Osteoblast (primary cell): ENCODE measurements at regions not wholly inside any gene's neighbourhood (a gene's known extent, or its start where the extent isn't known, plus 50 kb on each side); places are given as distances from the start of the nearest gene placed in this dataset.
A peak's percentile ranks its signal among the peaks of the same experiment; 100 is the strongest.

Experiments used
- DNase-seq: peaks from one replicate; pipeline ENCODE4 v3.0.0; 2011; ENCODE audit warnings: low spot score, mixed read lengths; ENCODE audit not compliant: insufficient read length; ENCODE audit errors: missing footprints
- H2AFZ ChIP-seq: 2 replicates; pipeline ENCODE4 v1.6.0; 2011; ENCODE audit warnings: mild to moderate bottlenecking, low read length
- H3K27ac ChIP-seq: 2 replicates; pipeline ENCODE4 v1.5.1; 2011; ENCODE audit warnings: mild to moderate bottlenecking, low read depth, low read length, moderate library complexity
- H3K27me3 ChIP-seq: 2 replicates; pipeline ENCODE4 v1.6.0; 2012; ENCODE audit warnings: mild to moderate bottlenecking, control low read depth, inconsistent platforms, low read length, moderate library complexity; ENCODE audit not compliant: insufficient read depth
- H3K36me3 ChIP-seq: 2 replicates; pipeline ENCODE4 v1.5.1; 2011; ENCODE audit warnings: mild to moderate bottlenecking, low read length, control low read depth, moderate library complexity; ENCODE audit not compliant: insufficient read depth
- H3K4me1 ChIP-seq: 2 replicates; pipeline ENCODE4 v1.5.1; 2011; ENCODE audit warnings: mild to moderate bottlenecking, low read length, control low read depth, moderate library complexity; ENCODE audit not compliant: insufficient read depth
- H3K4me2 ChIP-seq: 2 replicates; pipeline ENCODE4 v1.6.0; 2011; ENCODE audit warnings: mild to moderate bottlenecking, low read length; ENCODE audit not compliant: insufficient read depth
- H3K4me3 ChIP-seq: fragments of 200-600 bp; sonication (generic); 3 replicates; pipeline ENCODE4 v1.5.1; 2012; ENCODE audit warnings: mild to moderate bottlenecking, low read length, inconsistent platforms; ENCODE audit not compliant: insufficient read depth
- H3K79me2 ChIP-seq: 2 replicates; pipeline ENCODE4 v1.6.0; 2012; ENCODE audit warnings: mild to moderate bottlenecking, low read length, control low read depth, inconsistent platforms; ENCODE audit not compliant: insufficient read depth
- H3K9me3 ChIP-seq: 2 replicates; pipeline ENCODE4 v1.5.1; 2011; ENCODE audit warnings: low read depth, low read length, control low read depth
- H4K20me1 ChIP-seq: 2 replicates; pipeline ENCODE4 v1.6.0; 2012; ENCODE audit warnings: mild to moderate bottlenecking, low read length, control low read depth; ENCODE audit not compliant: insufficient read depth
- CTCF ChIP-seq: IDR thresholded peaks from 2 replicates; pipeline ENCODE4 v1.5.1; 2011; ENCODE audit warnings: mild to moderate bottlenecking, low read depth, low read length, moderate library complexity; ENCODE audit errors: extremely low read depth

GRCh38 chr18:22691946-22692710, 241.0 kb upstream of the RBBP8 start:
- H3K4me1 ChIP-seq = peaks cover 50% of the 10 kb centered on the region
- peak overlapping the region; percentile 58 for H3K4me2 ChIP-seq
- H4K20me1 ChIP-seq = no peaks in the 10 kb centered on the region
- no peak for TF ChIP-seq CTCF
- H3K79me2 ChIP-seq = no peaks in the 10 kb centered on the region
- H3K27me3 ChIP-seq = no peaks in the 10 kb centered on the region
- H3K36me3 ChIP-seq = no peaks in the 10 kb centered on the region
- H3K9me3 ChIP-seq = no peaks in the 10 kb centered on the region
- H3K27ac ChIP-seq = peak overlapping the region; percentile 91
- DNase-seq = peak; percentile 74
- H3K4me3 ChIP-seq = no peak overlapping the region
- H2AFZ ChIP-seq = peak overlapping the region; percentile 45

- peak overlapping the region; percentile 50 for H3K4me3 ChIP-seq
- no peaks in the 10 kb centered on the region for H3K9me3 ChIP-seq
- no peaks in the 10 kb centered on the region for H3K27me3 ChIP-seq
- no peaks in the 10 kb centered on the region for H3K36me3 ChIP-seq
- peak; percentile 83 for DNase-seq
- TF ChIP-seq CTCF = no peak
- H3K4me1 ChIP-seq = peaks cover 50% of the 10 kb centered on the region
- H2AFZ ChIP-seq = peak overlapping the region; percentile 69
- no peaks in the 10 kb centered on the region for H4K20me1 ChIP-seq
- H3K79me2 ChIP-seq = no peaks in the 10 kb centered on the region
- peak overlapping the region; percentile 78 for H3K4me2 ChIP-seq
- peak overlapping the region; percentile 94 for H3K27ac ChIP-seq
These were observed 238.2 kb upstream of the RBBP8 start for GRCh38 chr18:22694954-22695353.

GRCh38 chr18:22695674-22696073, 237.5 kb upstream of the RBBP8 start:
- Histone ChIP-seq H3K9me3 (no peaks in the 10 kb centered on the region), H2AFZ (no peak overlapping the region), H3K27me3 (no peaks in the 10 kb centered on the region), H3K36me3 (no peaks in the 10 kb centered on the region), H3K4me3 (peak overlapping the region; percentile 50), H3K27ac (peak overlapping the region; percentile 94), H3K4me1 (peaks cover 47% of the 10 kb centered on the region), H4K20me1 (no peaks in the 10 kb centered on the region), H3K79me2 (no peaks in the 10 kb centered on the region), H3K4me2 (peak overlapping the region; percentile 78)
- no peak for DNase-seq
- no peak for TF ChIP-seq CTCF

GRCh38 chr18:22697561-22697960, 235.6 kb upstream of the RBBP8 start:
- Histone ChIP-seq H2AFZ (no peak overlapping the region), H3K27ac (no peak overlapping the region), H3K4me1 (peaks cover 29% of the 10 kb centered on the region), H3K4me3 (no peak overlapping the region), H3K36me3 (no peaks in the 10 kb centered on the region), H4K20me1 (no peaks in the 10 kb centered on the region), H3K79me2 (no peaks in the 10 kb centered on the region), H3K9me3 (no peaks in the 10 kb centered on the region), H3K4me2 (no peak overlapping the region), H3K27me3 (no peaks in the 10 kb centered on the region)
- no peak for DNase-seq
- no peak for TF ChIP-seq CTCF
